H1 (cell line): ENCODE measurements at regions not wholly inside any gene's neighbourhood (a gene's known extent, or its start where the extent isn't known, plus 50 kb on each side); places are given as distances from the start of the nearest gene placed in this dataset.

ENCODE experiments used
- CTCF ChIA-PET: fragments of 300-600 bp; sonication (Branson Sonifier 250); formaldehyde crosslinking; loops from one replicate; lab custom pipeline; 2021; ENCODE audit not compliant: partially characterized antibody; lab: Charles Lee
- POLR2A ChIA-PET: fragments of 300-600 bp; sonication (Branson Sonifier 250); formaldehyde crosslinking; loops from one replicate; lab custom pipeline; 2021; ENCODE audit warnings: inconsistent platforms; ENCODE audit not compliant: partially characterized antibody; lab: Charles Lee
- DNase-seq, 2 experiments: peaks; one replicate each; pipeline versions ENCODE4 v3.0.0 to v3.0.0-alpha.2; 2010 to 2022; ENCODE audit warnings: low spot score in 2 of 2, low read depth in 1 of 2, mixed read lengths in 1 of 2
- FAIRE-seq: peaks from 2 replicates; lab custom pipeline; 2011; peaks lifted over from hg19 to GRCh38; lab: Jason Lieb, UNC
- H2AFZ ChIP-seq: 2 replicates; pipeline ENCODE4 v1.8.1; 2012; ENCODE audit warnings: low read length, inconsistent platforms
- H2AK5ac ChIP-seq: 2 replicates; pipeline ENCODE4 v1.6.1; 2013; ENCODE audit warnings: low read depth, low read length
- H2BK120ac ChIP-seq: replicated peaks from 2 replicates; pipeline ENCODE3; 2013; ENCODE audit warnings: low read depth, low read length, inconsistent platforms
- H2BK12ac ChIP-seq: 2 replicates; pipeline ENCODE4 v1.6.1; 2013; ENCODE audit warnings: low read depth, low read length
- H2BK15ac ChIP-seq: 2 replicates; pipeline ENCODE4 v1.6.1; 2013; ENCODE audit warnings: low read length
- H2BK20ac ChIP-seq: 2 replicates; pipeline ENCODE4 v1.6.1; 2013; ENCODE audit warnings: low read length
- H2BK5ac ChIP-seq: 2 replicates; pipeline ENCODE4 v1.6.1; 2013; ENCODE audit warnings: low read depth, low read length
- H3K14ac ChIP-seq: 2 replicates; pipeline ENCODE4 v1.6.1; 2013; ENCODE audit warnings: inconsistent platforms; ENCODE audit not compliant: insufficient read length
- H3K18ac ChIP-seq: 2 replicates; pipeline ENCODE4 v1.6.1; 2013; ENCODE audit warnings: low read length; ENCODE audit errors: extremely low read depth
- H3K23ac ChIP-seq: 2 replicates; pipeline ENCODE4 v1.6.1; 2013; ENCODE audit warnings: inconsistent platforms; ENCODE audit not compliant: insufficient read length
- H3K23me2 ChIP-seq: 2 replicates; pipeline ENCODE4 v1.6.1; 2013; ENCODE audit warnings: low read depth, low read length
- H3K27ac ChIP-seq: 2 replicates; pipeline ENCODE4 v1.6.1; 2011; ENCODE audit warnings: low read depth, low read length, inconsistent platforms
- H3K27me3 ChIP-seq, 4 experiments: replicated peaks in 1 of 4; 1 replicate in 1 of 4; 2 replicates in 3 of 4; pipeline versions ENCODE4 v1.6.1 to v1.8.1; 2011 to 2013; ENCODE audit warnings: low read length in 3 of 4, mild to moderate bottlenecking in 3 of 4, inconsistent platforms in 2 of 4, mixed read lengths in 2 of 4, moderate library complexity in 1 of 4; ENCODE audit not compliant: control insufficient read depth in 3 of 4, insufficient read depth in 3 of 4; ENCODE audit errors: extremely low read depth in 1 of 4
- H3K36me3 ChIP-seq, 4 experiments: 2 replicates each; pipeline versions ENCODE4 v1.6.1 to v1.8.1; 2011 to 2013; ENCODE audit warnings: mild to moderate bottlenecking in 4 of 4, low read length in 3 of 4, moderate library complexity in 2 of 4, control low read depth in 1 of 4, inconsistent platforms in 1 of 4; ENCODE audit not compliant: insufficient read depth in 4 of 4, control insufficient read depth in 2 of 4
- H3K4ac ChIP-seq: replicated peaks from 2 replicates; pipeline ENCODE3; 2013; ENCODE audit warnings: low read length, low read depth, mixed read lengths, inconsistent platforms; ENCODE audit not compliant: insufficient read length
- H3K4me1 ChIP-seq, 4 experiments: replicated peaks in 1 of 4; 1 replicate in 1 of 4; 2 replicates in 3 of 4; pipeline versions ENCODE4 v1.6.1 to v1.8.1; 2011 to 2013; ENCODE audit warnings: low read length in 3 of 4, inconsistent platforms in 2 of 4, mixed read lengths in 1 of 4; ENCODE audit not compliant: insufficient read depth in 4 of 4, control insufficient read depth in 3 of 4
- H3K4me2 ChIP-seq, 2 experiments: 2 replicates each; pipeline versions ENCODE4 v1.6.1 to v1.8.1; 2011 to 2013; ENCODE audit warnings: low read depth in 2 of 2, low read length in 2 of 2, control low read depth in 1 of 2, inconsistent platforms in 1 of 2, mild to moderate bottlenecking in 1 of 2; ENCODE audit not compliant: insufficient read depth in 1 of 2
- H3K4me3 ChIP-seq, 4 experiments: fragments of 200-600, 300-600 bp in 1 of 4; sonication (generic), shearing (Covaris generic), sonication (Bioruptor Twin) in 1 of 4; 2 replicates each; pipeline versions ENCODE4 v1.5.1 to v1.8.1; 2011 to 2016; ENCODE audit warnings: low read length in 4 of 4, low read depth in 3 of 4, control low read depth in 2 of 4, inconsistent platforms in 2 of 4, mild to moderate bottlenecking in 2 of 4, mixed read lengths in 1 of 4, moderate library complexity in 1 of 4; ENCODE audit not compliant: insufficient read depth in 2 of 4; ENCODE audit errors: extremely low read depth in 1 of 4
- H3K56ac ChIP-seq: replicated peaks from 2 replicates; pipeline ENCODE3; 2013; ENCODE audit warnings: low read depth, mild to moderate bottlenecking, mixed read lengths, low read length, inconsistent platforms; ENCODE audit not compliant: insufficient read length
- H3K79me1 ChIP-seq: 2 replicates; pipeline ENCODE4 v1.6.1; 2013; ENCODE audit warnings: low read depth, low read length, control low read depth
- H3K79me2 ChIP-seq, 2 experiments: 2 replicates each; pipeline versions ENCODE4 v1.6.1 to v1.8.1; 2012 to 2013; ENCODE audit warnings: low read length in 2 of 2, mild to moderate bottlenecking in 2 of 2, inconsistent platforms in 1 of 2; ENCODE audit not compliant: insufficient read depth in 2 of 2, control insufficient read depth in 1 of 2
- H3K9ac ChIP-seq, 4 experiments: replicated peaks in 1 of 4; 1 replicate in 1 of 4; 2 replicates in 3 of 4; pipeline versions ENCODE4 v1.6.1 to v1.8.1; 2011 to 2013; ENCODE audit warnings: low read depth in 3 of 4, low read length in 3 of 4, control low read depth in 2 of 4, mild to moderate bottlenecking in 2 of 4, moderate library complexity in 2 of 4, inconsistent platforms in 1 of 4; ENCODE audit errors: extremely low read depth in 1 of 4
- H3K9me3 ChIP-seq, 2 experiments: 2 replicates each; pipeline versions ENCODE4 v1.6.1 to v1.8.1; 2012 to 2013; ENCODE audit warnings: mild to moderate bottlenecking in 2 of 2, moderate library complexity in 2 of 2, control low read depth in 1 of 2, inconsistent platforms in 1 of 2, low read depth in 1 of 2, low read length in 1 of 2, mixed read lengths in 1 of 2; ENCODE audit not compliant: insufficient read depth in 2 of 2
- H4K20me1 ChIP-seq, 2 experiments: replicated peaks in 1 of 2; 2 replicates each; pipeline versions ENCODE3 to v1.8.1; 2011 to 2013; ENCODE audit warnings: inconsistent platforms in 2 of 2, low read length in 2 of 2, mild to moderate bottlenecking in 1 of 2; ENCODE audit not compliant: insufficient read depth in 2 of 2, control insufficient read depth in 1 of 2
- H4K5ac ChIP-seq: 2 replicates; pipeline ENCODE4 v1.6.1; 2013; ENCODE audit warnings: low read length, low read depth, mixed read lengths, inconsistent platforms; ENCODE audit not compliant: insufficient read length
- H4K8ac ChIP-seq: 2 replicates; pipeline ENCODE4 v1.8.0; 2013; ENCODE audit warnings: mild to moderate bottlenecking, moderate library complexity, low read length, inconsistent platforms; ENCODE audit not compliant: insufficient read depth; ENCODE audit errors: extremely low read depth
- H4K91ac ChIP-seq: replicated peaks from 2 replicates; pipeline ENCODE3; 2013; ENCODE audit warnings: low read length, mixed read lengths, inconsistent platforms; ENCODE audit not compliant: insufficient read length
- ATF3 ChIP-seq: IDR thresholded peaks from 2 replicates; pipeline ENCODE4 v1.6.1; 2011; ENCODE audit warnings: low read depth, mild to moderate bottlenecking, low read length; ENCODE audit not compliant: insufficient read depth
- CHD2 ChIP-seq: IDR thresholded peaks from 2 replicates; pipeline ENCODE4 v1.6.1; 2012; ENCODE audit warnings: low read length, improper control_type of control experiment
- HDAC6 ChIP-seq: IDR thresholded peaks from one replicate; pipeline ENCODE4 v1.7.1; 2012; ENCODE audit warnings: low read depth, mild to moderate bottlenecking, inconsistent platforms, low read length, moderate library complexity
- KDM1A ChIP-seq: fragments of 200-600, 300-600 bp; sonication (generic); IDR thresholded peaks from 2 replicates; pipeline ENCODE4 v1.7.1; 2016; ENCODE audit warnings: mild to moderate bottlenecking, low read length, borderline replicate concordance
- POLR2A ChIP-seq, 2 experiments: IDR thresholded peaks; 1 replicate in 1 of 2; 2 replicates in 1 of 2; pipeline ENCODE4 v1.6.1; 2011; ENCODE audit warnings: low read depth in 2 of 2, low read length in 2 of 2, mild to moderate bottlenecking in 2 of 2; ENCODE audit errors: control extremely low read depth in 1 of 2
- POLR2AphosphoS5 ChIP-seq: IDR thresholded peaks from 2 replicates; pipeline ENCODE4 v1.6.1; 2011; ENCODE audit warnings: low read depth, low read length
- POU5F1 ChIP-seq: IDR thresholded peaks from 2 replicates; pipeline ENCODE4 v1.6.1; 2011; ENCODE audit warnings: low read depth, mild to moderate bottlenecking, low read length, moderate library complexity
- SIX5 ChIP-seq: IDR thresholded peaks from 2 replicates; pipeline ENCODE4 v1.6.1; 2011; ENCODE audit warnings: mild to moderate bottlenecking, low read depth, low read length
- SP2 ChIP-seq: IDR thresholded peaks from 2 replicates; pipeline ENCODE4 v1.6.1; 2012; ENCODE audit warnings: mild to moderate bottlenecking, low read length, inconsistent platforms
- SP4 ChIP-seq: IDR thresholded peaks from 2 replicates; pipeline ENCODE4 v1.6.1; 2012; ENCODE audit warnings: low read length, inconsistent platforms
- SRF ChIP-seq: IDR thresholded peaks from 2 replicates; pipeline ENCODE4 v1.6.1; 2011; ENCODE audit warnings: mild to moderate bottlenecking, low read depth, low read length, moderate library complexity
- WGBS, 2 experiments: shearing (Covaris generic) in 1 of 2; methylation state at CpG; one replicate each; pipeline versions ENCODE4 v1.1.6 to v1.1.7; 2013 to 2015; ENCODE audit warnings: low lambda C conversion rate in 2 of 2, mixed read lengths in 2 of 2, inconsistent platforms in 1 of 2, low coverage in 1 of 2, missing lambda C conversion rate in 1 of 2; ENCODE audit not compliant: insufficient replicate concordance in 2 of 2, insufficient coverage in 1 of 2, insufficient read length in 1 of 2; ENCODE audit errors: extremely low coverage in 1 of 2, missing lambda C conversion rate in 1 of 2; 5-methylcytosine and 5-hydroxymethylcytosine counted together

DNA sequence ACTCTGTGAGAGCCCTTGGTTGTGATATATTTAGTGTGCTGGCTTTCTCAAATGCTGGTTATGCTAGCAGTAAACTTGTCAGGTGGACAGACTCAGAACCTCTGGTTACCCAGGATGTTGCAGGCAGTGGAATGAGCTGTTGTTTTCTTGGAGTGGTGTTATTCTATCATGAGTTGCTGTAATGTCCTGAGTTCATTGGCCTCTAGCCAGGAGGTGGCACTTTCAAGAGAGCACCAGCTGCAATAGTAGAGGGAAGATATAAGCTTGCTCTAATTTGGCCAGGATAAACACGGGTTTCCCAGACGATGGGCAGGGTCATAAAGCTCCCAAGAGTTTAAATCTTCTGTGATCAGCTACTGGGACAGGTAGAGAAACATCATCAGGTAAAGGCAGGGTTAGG is 95.0 kb upstream of the UBQLN2 start:
- H3K9me3 ChIP-seq: no peaks in the 10 kb centered on the region
- no peaks in the 10 kb centered on the region for H3K23me2 ChIP-seq
- H3K27me3 ChIP-seq: no peaks in the 10 kb centered on the region
- H2AFZ ChIP-seq: no peak overlapping the region
- TF ChIP-seq ATF3: no peak
- no peak for TF ChIP-seq SP2
- TF ChIP-seq SRF: no peak
- no peak for TF ChIP-seq CHD2
- no peak for TF ChIP-seq KDM1A
- TF ChIP-seq POLR2AphosphoS5: no peak
- no peak for TF ChIP-seq SP4
- no peak for TF ChIP-seq POLR2A (IDR thresholded peaks at IDR 0.05; ENCODE audit: control extremely low read depth in 1 of 2, low read depth in 2 of 2, low read length in 2 of 2)
- TF ChIP-seq SIX5: no peak
- no peak for TF ChIP-seq POU5F1
- TF ChIP-seq HDAC6: no peak
- no peak overlapping the region for H2BK120ac ChIP-seq
- H3K27ac ChIP-seq: no peak overlapping the region
- H2AK5ac ChIP-seq: no peak overlapping the region
- no peak overlapping the region for H4K5ac ChIP-seq
- H2BK15ac ChIP-seq: no peak overlapping the region
- ChIA-PET CTCF (no interaction called here), POLR2A (no interaction called here)
- FAIRE-seq: no peak
- no peak overlapping the region for H2BK5ac ChIP-seq
- H3K4me2 ChIP-seq: no peak overlapping the region
- DNase-seq: no peak
- H3K9ac ChIP-seq: no peak overlapping the region
- 80% methylated on average over 2 of the region's 2 CpGs; no CpG with 5 or more reads in 1 of the 2 experiments for WGBS, 2 experiments
- no peaks in the 10 kb centered on the region for H3K36me3 ChIP-seq
- H3K79me1 ChIP-seq: no peaks in the 10 kb centered on the region
- no peak overlapping the region for H4K91ac ChIP-seq
- no peak overlapping the region for H3K4me3 ChIP-seq
- no peak overlapping the region for H2BK20ac ChIP-seq
- H3K79me2 ChIP-seq: no peaks in the 10 kb centered on the region
- no peak overlapping the region for H3K56ac ChIP-seq
- no peak overlapping the region for H3K23ac ChIP-seq
- no peak overlapping the region for H4K8ac ChIP-seq
- H3K4ac ChIP-seq: no peak overlapping the region
- H3K4me1 ChIP-seq: no peaks in the 10 kb centered on the region
- no peak overlapping the region for H3K18ac ChIP-seq
- no peak overlapping the region for H2BK12ac ChIP-seq
- no peaks in the 10 kb centered on the region for H4K20me1 ChIP-seq
- H3K14ac ChIP-seq: no peak overlapping the region
